GM12875 (cell line): ENCODE measurements at regions not wholly inside any gene's neighbourhood (a gene's known extent, or its start where the extent isn't known, plus 50 kb on each side); places are given as distances from the start of the nearest gene placed in this dataset.

ENCODE experiments used
- H3K4me3 ChIP-seq: one replicate; pipeline ENCODE4 v1.5.1; 2011; ENCODE audit warnings: low read depth, low read length, control low read depth
- CTCF ChIP-seq: IDR thresholded peaks from 2 replicates; pipeline ENCODE4 v1.5.1; 2011; ENCODE audit warnings: low read depth, mild to moderate bottlenecking, control low read depth, inconsistent platforms, low read length, moderate library complexity, borderline replicate concordance; ENCODE audit not compliant: insufficient read depth

GRCh38 chr16:9371713-9372448 is 280.4 kb downstream of the HAPSTR1 start:
- no peak for TF ChIP-seq CTCF
- H3K4me3 ChIP-seq, result no peak overlapping the region

DNA sequence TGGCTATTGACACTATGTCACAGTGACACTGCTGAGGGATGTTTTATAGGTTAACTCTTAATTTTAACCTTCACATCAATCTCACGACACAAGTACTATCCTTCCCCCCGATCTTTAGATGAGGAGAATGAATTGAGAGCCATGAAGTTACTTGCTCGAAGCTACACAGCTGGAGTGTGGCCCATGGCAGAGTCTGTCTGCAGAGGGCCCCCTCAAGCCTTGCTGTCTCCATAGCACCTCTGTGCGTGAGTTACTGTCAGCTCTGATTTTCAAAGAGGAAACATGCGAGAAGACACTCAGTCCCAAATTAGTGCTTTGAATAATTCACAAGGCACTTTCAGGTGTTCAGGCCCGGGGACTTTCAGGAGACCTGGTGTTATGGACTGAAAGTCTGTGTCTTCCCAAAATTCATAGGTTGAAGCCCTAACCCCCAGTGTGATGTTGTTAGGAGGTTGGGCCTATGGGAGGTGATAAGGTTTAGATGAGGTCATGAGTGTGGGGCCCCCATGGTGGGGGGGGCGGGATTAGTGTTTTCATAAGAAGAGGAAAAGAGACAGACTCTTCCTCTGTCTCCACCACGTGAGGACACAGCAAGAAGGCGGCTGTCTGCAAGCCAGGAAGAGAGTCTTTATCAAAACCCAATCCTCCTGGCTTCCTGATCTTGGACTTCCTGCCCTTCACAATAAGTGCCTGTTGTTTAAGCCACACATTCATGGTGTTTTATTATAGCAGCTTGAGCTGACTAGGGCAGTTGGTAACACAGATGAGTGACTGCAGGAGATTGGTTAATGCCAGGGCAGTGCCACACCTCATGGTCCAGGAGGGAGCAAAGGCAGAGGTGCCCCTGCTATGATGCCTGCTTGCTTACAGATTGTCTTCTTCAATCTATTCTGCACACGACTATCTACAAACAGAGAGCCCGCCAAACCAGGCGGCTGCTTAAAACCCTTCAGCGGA is 281.8 kb downstream of the HAPSTR1 start:
- H3K4me3 ChIP-seq, result no peak overlapping the region
- no peak for TF ChIP-seq CTCF

GRCh38 chr16:9374061-9374460 is 282.6 kb downstream of the HAPSTR1 start:
- H3K4me3 ChIP-seq, result no peak overlapping the region
- no peak for TF ChIP-seq CTCF

DNA sequence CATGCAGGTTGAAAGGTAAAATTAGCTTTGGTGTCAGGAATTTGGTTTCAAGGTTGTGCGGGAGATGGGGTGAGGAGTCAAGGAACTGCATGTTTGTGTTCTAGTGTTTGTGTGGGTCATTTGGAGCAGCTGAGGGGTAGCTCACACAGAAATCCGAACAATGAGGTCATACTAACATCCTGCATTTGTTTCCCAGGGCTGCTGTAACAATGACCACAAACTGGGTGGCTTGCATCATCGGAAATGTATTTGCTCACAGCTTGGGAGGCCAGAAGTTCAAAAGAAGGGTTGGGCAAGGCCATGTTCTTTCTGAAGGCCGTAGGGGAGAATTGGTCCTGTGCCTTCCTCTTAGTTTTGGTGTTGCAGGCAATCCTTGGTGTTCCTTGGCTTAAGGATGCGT is 287.4 kb downstream of the HAPSTR1 start:
- no peak overlapping the region for H3K4me3 ChIP-seq
- TF ChIP-seq CTCF, result no peak

DNA sequence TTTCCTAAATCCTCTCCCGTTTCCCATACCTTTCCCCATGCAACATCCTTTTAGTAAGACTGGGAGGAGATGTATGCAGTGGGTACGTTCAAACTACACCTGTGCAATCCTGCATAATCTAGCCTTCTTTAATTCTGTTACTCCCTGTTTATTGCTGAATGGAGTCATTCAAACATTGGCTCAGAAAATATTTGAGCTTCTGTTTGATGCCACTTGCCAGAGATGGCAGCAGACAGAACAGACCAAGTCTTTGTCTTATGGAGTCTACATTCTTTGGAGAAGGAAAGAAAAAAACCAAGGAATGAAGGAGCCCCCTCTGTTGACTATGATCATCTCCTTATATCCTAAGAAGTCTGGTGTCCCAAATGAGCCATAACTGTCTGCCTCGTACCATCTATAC is 288.8 kb downstream of the HAPSTR1 start:
- TF ChIP-seq CTCF, result no peak
- H3K4me3 ChIP-seq, result no peak overlapping the region

DNA sequence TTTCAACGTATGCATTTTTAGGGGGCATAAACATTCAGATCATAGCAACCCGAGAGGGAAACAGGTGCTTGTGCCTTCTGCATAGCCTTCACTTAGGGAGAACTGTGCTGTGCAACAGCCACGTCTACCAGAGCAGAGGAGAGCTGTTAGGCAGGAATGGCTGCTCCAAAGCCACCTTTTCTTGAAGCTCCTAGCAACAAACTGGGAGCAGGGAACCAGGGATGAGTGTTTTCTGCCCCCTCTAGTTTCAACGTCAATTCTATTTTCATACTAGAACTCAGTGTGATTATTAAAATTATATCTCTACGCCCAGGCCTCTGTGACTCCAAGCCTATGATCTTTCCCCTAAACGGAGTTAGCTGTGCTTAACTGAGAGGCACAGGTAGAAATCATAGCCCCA is 290.0 kb downstream of the HAPSTR1 start:
- H3K4me3 ChIP-seq, result no peak overlapping the region
- no peak for TF ChIP-seq CTCF

GRCh38 chr16:9381905-9382304 is 290.5 kb downstream of the HAPSTR1 start:
- no peak overlapping the region for H3K4me3 ChIP-seq
- no peak for TF ChIP-seq CTCF
